C4-2B (cell line): ENCODE measurements at regions not wholly inside any gene's neighbourhood (a gene's known extent, or its start where the extent isn't known, plus 50 kb on each side); places are given as distances from the start of the nearest gene placed in this dataset.

Source experiments
- CTCF ChIP-seq: fragments of 450-650 bp; conservative IDR thresholded peaks from 2 replicates; pipeline ENCODE4 v1.5.1; 2017; ENCODE audit warnings: mild to moderate bottlenecking
- ZFX ChIP-seq: fragments of 450-650 bp; IDR thresholded peaks from 2 replicates; pipeline ENCODE4 v1.6.1; 2017

- TF ChIP-seq CTCF (no peak), ZFX (0 out of 2 replicates have a peak, but pooled peaks have one; percentile 27)
These were observed 68.6 kb upstream of the KL start for GRCh38 chr13:32947411-32948276.
